ENCODE measurements at regions not wholly inside any gene's neighbourhood (a gene's known extent, or its start where the extent isn't known, plus 50 kb on each side); places are given as distances from the start of the nearest gene placed in this dataset.
"Not testable (repeated sequence)": the region's sequence is repeated elsewhere in the genome, so short reads cannot be mapped to it uniquely, and the experiment has no call there.

DNA sequence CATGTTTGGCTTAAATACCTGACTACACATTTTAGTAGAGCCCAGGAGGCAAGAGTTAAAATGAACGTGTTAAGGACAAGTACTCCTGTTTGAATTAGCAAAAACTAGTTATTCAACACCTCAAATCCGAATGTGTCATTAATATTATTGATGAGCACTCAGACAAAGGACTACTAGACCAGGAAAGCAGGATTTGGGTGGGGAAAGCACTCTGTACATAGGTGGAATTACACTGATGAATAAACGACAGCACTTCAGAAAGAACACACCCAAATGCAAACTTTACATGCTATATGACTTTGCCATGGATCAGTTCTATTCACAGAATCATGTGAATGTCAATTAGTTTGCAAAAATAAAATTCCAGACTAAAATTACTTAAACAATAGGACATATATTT is 95.1 kb upstream of the CAV2 start:
- no peak for FAIRE-seq
- no peak for DNase-seq (ENCODE audit: insufficient read length, low spot score)
- TF ChIP-seq, protein P1, sequence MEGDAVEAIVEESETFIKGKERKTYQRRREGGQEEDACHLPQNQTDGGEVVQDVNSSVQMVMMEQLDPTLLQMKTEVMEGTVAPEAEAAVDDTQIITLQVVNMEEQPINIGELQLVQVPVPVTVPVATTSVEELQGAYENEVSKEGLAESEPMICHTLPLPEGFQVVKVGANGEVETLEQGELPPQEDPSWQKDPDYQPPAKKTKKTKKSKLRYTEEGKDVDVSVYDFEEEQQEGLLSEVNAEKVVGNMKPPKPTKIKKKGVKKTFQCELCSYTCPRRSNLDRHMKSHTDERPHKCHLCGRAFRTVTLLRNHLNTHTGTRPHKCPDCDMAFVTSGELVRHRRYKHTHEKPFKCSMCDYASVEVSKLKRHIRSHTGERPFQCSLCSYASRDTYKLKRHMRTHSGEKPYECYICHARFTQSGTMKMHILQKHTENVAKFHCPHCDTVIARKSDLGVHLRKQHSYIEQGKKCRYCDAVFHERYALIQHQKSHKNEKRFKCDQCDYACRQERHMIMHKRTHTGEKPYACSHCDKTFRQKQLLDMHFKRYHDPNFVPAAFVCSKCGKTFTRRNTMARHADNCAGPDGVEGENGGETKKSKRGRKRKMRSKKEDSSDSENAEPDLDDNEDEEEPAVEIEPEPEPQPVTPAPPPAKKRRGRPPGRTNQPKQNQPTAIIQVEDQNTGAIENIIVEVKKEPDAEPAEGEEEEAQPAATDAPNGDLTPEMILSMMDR (IDR thresholded peaks at IDR 0.05; ENCODE audit: insufficient read depth, missing control alignments) = no peak

DNA sequence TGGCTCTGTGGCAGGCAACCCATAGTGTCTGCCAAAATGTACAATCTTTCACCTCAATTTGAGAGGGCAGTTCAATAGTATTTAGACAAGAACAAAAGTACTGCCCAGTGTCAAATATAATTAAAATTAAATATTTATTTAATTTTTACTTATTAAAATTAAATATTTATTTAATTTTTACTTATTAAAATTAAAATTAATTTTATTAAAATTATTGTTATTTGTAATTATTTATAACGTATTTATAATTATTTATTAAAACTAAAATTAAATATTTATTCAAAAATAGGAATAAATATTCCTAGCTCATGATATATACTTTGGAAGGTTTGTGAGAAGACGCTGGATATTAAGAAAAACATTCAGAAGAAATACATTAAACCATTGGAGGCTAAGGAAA is 93.7 kb upstream of the CAV2 start:
- no peak for FAIRE-seq
- no peak for DNase-seq (ENCODE audit: insufficient read length, low spot score)
- TF ChIP-seq, protein P1 (IDR thresholded peaks at IDR 0.05; ENCODE audit: insufficient read depth, missing control alignments) = no peak

DNA sequence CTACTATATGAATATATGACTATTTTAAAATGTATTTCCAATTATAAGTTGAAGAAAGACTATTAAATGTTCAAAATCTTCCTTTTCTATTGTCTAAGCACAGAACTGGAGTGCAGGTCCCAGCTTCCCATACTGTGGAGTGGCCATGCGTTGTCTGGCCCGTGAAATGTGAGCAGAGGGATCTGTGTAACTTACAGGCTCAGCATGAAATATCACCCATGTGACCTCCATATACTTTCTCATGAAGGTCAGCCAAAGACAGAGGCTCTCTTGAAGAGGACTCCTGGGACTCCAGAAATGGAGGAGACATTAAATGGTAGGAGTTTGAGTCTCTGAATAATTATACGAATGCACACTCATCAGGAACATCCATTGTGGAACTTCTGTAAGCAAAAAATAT is 92.4 kb upstream of the CAV2 start:
- no peak for FAIRE-seq
- DNase-seq (ENCODE audit: insufficient read length, low spot score) = no peak
- TF ChIP-seq, protein P1 (IDR thresholded peaks at IDR 0.05; ENCODE audit: insufficient read depth, missing control alignments) = no peak

DNA sequence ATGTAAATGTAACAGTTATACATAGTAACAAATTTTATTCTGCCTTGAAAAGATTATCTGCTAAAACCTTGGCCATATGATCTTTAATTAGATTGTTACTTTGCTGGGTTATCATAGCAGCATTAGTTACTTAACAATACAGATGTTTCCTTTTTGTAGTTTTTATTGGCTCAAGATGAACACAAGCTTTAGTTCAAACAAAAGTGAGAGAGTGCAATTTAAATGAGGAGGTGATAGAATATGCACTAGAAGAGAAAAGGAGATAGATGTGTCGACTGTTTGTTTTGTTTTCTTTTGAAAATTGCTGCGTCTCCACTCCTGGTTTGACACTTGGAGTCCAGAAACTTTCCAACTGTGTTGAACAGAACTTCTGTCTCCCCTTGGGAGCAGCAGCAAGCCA is 91.4 kb upstream of the CAV2 start:
- no peak for DNase-seq (ENCODE audit: insufficient read length, low spot score)
- no peak for FAIRE-seq

DNA sequence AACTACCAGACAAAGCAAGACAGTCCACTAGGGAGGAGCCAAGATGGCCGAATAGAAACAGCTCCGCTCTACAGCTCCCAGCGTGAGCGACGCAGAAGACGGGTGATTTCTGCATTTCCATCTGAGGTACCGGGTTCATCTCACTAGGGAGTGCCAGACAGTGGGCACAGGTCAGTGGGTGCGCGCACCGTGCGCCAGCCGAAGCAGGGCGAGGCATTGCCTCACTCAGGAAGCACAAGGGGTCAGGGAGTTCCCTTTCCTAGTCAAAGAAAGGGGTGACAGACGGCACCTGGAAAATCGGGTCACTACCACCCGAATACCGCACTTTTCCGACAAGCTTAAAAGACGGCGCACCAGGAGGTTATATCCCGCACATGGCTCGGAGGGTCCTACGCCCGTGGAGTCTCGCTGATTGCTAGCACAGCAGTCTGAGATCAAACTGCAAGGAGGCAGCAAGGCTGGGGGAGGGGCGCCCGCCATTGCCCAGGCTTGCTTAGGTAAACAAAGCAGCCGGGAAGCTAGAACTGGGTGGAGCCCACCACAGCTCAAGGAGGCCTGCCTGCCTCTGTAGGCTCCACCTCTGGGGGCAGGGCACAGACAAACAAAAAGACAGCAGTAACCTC is 90.6 kb upstream of the CAV2 start:
- not testable (repeated sequence) for DNase-seq (ENCODE audit: insufficient read length, low spot score); FAIRE-seq

More for the DNA sequence above, 91.4 kb upstream of the CAV2 start:
- TF ChIP-seq, protein P1 (IDR thresholded peaks at IDR 0.05; ENCODE audit: insufficient read depth, missing control alignments) = no peak

DNA sequence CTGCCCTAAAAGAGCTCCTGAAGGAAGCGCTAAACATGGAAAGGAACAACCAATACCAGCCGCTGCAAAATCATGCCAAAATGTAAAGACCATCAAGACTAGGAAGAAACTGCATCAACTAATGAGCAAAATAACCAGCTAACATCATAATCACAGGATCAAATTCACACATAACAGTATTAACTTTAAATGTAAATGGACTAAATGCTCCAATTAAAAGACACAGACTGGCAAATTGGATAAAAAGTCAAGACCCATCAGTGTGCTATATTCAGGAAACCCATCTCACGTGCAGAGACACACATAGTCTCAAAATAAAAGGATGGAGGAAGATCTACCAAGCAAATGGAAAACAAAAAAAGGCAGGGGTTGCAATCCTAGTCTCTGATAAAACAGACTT is 88.8 kb upstream of the CAV2 start:
- not testable (repeated sequence) for FAIRE-seq; DNase-seq (ENCODE audit: insufficient read length, low spot score)

DNA sequence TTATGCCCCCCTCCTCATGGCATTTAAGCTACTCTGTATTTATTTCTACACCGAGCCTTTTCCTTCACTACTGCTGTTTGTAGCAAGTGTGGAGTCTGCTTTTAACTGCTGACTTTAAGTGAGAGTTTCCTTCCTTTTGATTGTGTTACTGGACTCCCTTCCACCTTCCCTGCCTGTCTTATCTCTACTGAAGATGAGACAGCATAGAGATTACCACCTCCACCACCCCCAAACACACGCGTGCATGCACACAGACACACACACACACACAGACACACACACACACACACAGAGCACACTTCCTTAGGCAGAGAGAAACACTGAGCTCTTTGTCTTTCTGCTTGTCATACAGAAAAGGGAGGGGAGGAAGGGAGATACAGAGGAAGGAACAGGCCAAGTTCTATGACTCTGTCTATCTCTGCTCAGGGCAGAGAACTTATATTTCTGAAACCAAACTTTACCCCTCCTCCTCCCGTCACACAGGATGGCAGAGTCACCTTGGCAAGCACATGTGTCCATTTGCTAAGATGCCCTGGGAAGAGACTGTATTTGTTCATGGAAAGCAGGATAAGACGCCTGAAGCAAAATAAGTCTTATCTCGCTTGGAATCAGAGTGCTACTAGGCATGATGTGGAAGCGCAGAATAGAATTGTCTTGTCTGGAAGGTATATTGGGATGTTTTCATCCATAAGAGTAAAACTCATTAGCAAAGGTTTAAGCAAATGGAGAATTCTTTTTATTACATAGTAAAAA is 81.8 kb upstream of the CAV2 start:
- no peak for FAIRE-seq

DNA sequence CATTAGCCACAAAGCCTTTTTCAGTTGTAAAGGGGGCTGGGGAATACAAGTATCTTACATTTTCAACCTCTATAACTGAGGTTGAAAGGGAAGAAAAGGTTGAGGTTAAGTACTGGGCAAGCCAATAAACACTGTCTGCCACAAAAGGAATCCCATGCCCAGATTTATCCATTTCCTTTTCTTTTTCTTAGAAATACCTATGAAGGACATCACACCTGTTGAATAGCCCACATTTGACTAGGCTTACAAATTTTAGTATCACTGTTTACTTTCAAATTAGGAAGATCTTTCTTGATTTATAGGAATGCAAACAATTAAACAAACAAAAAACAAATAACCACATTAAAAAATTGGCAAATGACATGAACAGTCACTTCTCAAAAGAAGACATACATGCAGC is 81.0 kb upstream of the CAV2 start:
- FAIRE-seq (no peak), DNase-seq (ENCODE audit: insufficient read length, low spot score) (no peak)
- TF ChIP-seq, protein P1 (IDR thresholded peaks at IDR 0.05; ENCODE audit: insufficient read depth, missing control alignments) = no peak

More for the DNA sequence above, 81.8 kb upstream of the CAV2 start:
- no peak for DNase-seq (ENCODE audit: insufficient read length, low spot score)
- TF ChIP-seq, protein P1 (IDR thresholded peaks at IDR 0.05; ENCODE audit: insufficient read depth, missing control alignments) = no peak
